SK-N-SH treated with all-trans-retinoic acid at 6 μM for 48 hours (cell line): ENCODE measurements at regions not wholly inside any gene's neighbourhood (a gene's known extent, or its start where the extent isn't known, plus 50 kb on each side); places are given as distances from the start of the nearest gene placed in this dataset.

Source experiments
- ARNTL ChIP-seq: fragments of 450-650 bp; formaldehyde crosslinking; IDR thresholded peaks from 2 replicates; pipeline ENCODE4 v1.5.0; 2020; ENCODE audit warnings: low read depth, mild to moderate bottlenecking, moderate library complexity, borderline replicate concordance
- CREB5 ChIP-seq: fragments of 250-450 bp; sonication (Bioruptor Pico); IDR thresholded peaks from 2 replicates; pipeline ENCODE4 v1.5.1; 2020; ENCODE audit warnings: low read depth, mild to moderate bottlenecking, moderate library complexity
- CSDC2 ChIP-seq: fragments of 250-450 bp; sonication (Bioruptor Pico); IDR thresholded peaks from 2 replicates; pipeline ENCODE4 v1.5.0; 2020; ENCODE audit warnings: mild to moderate bottlenecking, moderate library complexity
- CSRNP3 ChIP-seq: fragments of 250-450 bp; sonication (Bioruptor Pico); IDR thresholded peaks from 2 replicates; pipeline ENCODE4 v1.5.1; 2021; ENCODE audit warnings: mild to moderate bottlenecking, moderate library complexity
- ISL1 ChIP-seq: fragments of 250-450 bp; sonication (Bioruptor Pico); IDR thresholded peaks from 2 replicates; pipeline ENCODE4 v2.1.2; 2022; ENCODE audit warnings: mild to moderate bottlenecking, moderate library complexity
- OSR1 ChIP-seq: fragments of 250-450 bp; sonication (Bioruptor Pico); IDR thresholded peaks from 2 replicates; pipeline ENCODE4 v1.8.0; 2022; ENCODE audit warnings: moderate library complexity, mild to moderate bottlenecking, inconsistent platforms
- PATZ1 ChIP-seq: fragments of 250-450 bp; sonication (Bioruptor Pico); IDR thresholded peaks from 2 replicates; pipeline ENCODE4 v1.8.0; 2020; ENCODE audit warnings: mild to moderate bottlenecking, moderate library complexity, borderline replicate concordance
- PPARA ChIP-seq: fragments of 250-450 bp; sonication (Bioruptor Pico); IDR thresholded peaks from 2 replicates; pipeline ENCODE4 v1.5.0; 2020; ENCODE audit warnings: mild to moderate bottlenecking, borderline replicate concordance
- RARB ChIP-seq: fragments of 250-450 bp; sonication (Bioruptor Pico); IDR thresholded peaks from 2 replicates; pipeline ENCODE4 v1.8.0; 2021; ENCODE audit warnings: mild to moderate bottlenecking, moderate library complexity
- TCF4 ChIP-seq: fragments of 250-450 bp; sonication (Bioruptor Pico); IDR thresholded peaks from 2 replicates; pipeline ENCODE4 v1.8.0; 2021; ENCODE audit warnings: mild to moderate bottlenecking, moderate library complexity, borderline replicate concordance
- ZC3H10 ChIP-seq: fragments of 250-450 bp; sonication (Bioruptor Pico); IDR thresholded peaks from 2 replicates; pipeline ENCODE4 v1.5.1; 2021; ENCODE audit warnings: mild to moderate bottlenecking, moderate library complexity
- ZFP3 ChIP-seq: fragments of 250-450 bp; sonication (Bioruptor Pico); IDR thresholded peaks from 2 replicates; pipeline ENCODE4 v1.5.0; 2020; ENCODE audit warnings: mild to moderate bottlenecking, moderate library complexity
- ZFP30 ChIP-seq: fragments of 450-650 bp; formaldehyde crosslinking; IDR thresholded peaks from 2 replicates; pipeline ENCODE4 v1.5.0; 2022; ENCODE audit warnings: mild to moderate bottlenecking, moderate library complexity
- ZNF8 ChIP-seq: fragments of 450-650 bp; formaldehyde crosslinking; IDR thresholded peaks from 2 replicates; pipeline ENCODE4 v1.5.0; 2020; ENCODE audit warnings: mild to moderate bottlenecking, moderate library complexity

GRCh38 chr13:89937420-89937819, 1410.1 kb upstream of the MIR17HG start:
- no peak for TF ChIP-seq RARB
- no peak for TF ChIP-seq PATZ1
- no peak for TF ChIP-seq OSR1 (CRISPR knock-in tag)
- no peak for TF ChIP-seq ARNTL (CRISPR knock-in tag)
- no peak for TF ChIP-seq ZFP30 (CRISPR knock-in tag)
- no peak for TF ChIP-seq ISL1 (CRISPR knock-in tag)
- TF ChIP-seq CREB5 = no peak
- no peak for TF ChIP-seq CSRNP3
- TF ChIP-seq PPARA (CRISPR knock-in tag) = no peak
- TF ChIP-seq CSDC2 = no peak
- TF ChIP-seq ZNF8 = no peak
- TF ChIP-seq TCF4 (CRISPR knock-in tag) = no peak
- no peak for TF ChIP-seq ZC3H10 (CRISPR knock-in tag)
- no peak for TF ChIP-seq ZFP3 (CRISPR knock-in tag)
